Mesendoderm (in vitro differentiated cells): ENCODE measurements at regions not wholly inside any gene's neighbourhood (a gene's known extent, or its start where the extent isn't known, plus 50 kb on each side); places are given as distances from the start of the nearest gene placed in this dataset.

Experiments
- DNase-seq: peaks from one replicate; pipeline ENCODE4 v3.0.0; 2013
- H2AK5ac ChIP-seq: 2 replicates; pipeline ENCODE4 v1.6.1; 2013; ENCODE audit warnings: low read length, inconsistent platforms
- H2BK120ac ChIP-seq: 2 replicates; pipeline ENCODE4 v1.6.1; 2013; ENCODE audit warnings: low read depth, mild to moderate bottlenecking, low read length, moderate library complexity, mixed read lengths
- H2BK15ac ChIP-seq: replicated peaks from 2 replicates; pipeline ENCODE4 v1.6.1; 2013; ENCODE audit warnings: low read depth, mild to moderate bottlenecking, moderate library complexity
- H2BK5ac ChIP-seq: 2 replicates; pipeline ENCODE4 v1.6.1; 2013; ENCODE audit warnings: low read length, inconsistent platforms
- H3K18ac ChIP-seq: 2 replicates; pipeline ENCODE4 v1.6.1; 2013; ENCODE audit warnings: mild to moderate bottlenecking, low read length, mixed read lengths
- H3K23ac ChIP-seq: one replicate; pipeline ENCODE4 v1.6.1; 2013; ENCODE audit warnings: low read length
- H3K27ac ChIP-seq: 2 replicates; pipeline ENCODE4 v1.5.1; 2013; ENCODE audit warnings: low read depth, mild to moderate bottlenecking, inconsistent platforms, low read length, moderate library complexity
- H3K27me3 ChIP-seq: 2 replicates; pipeline ENCODE4 v1.6.1; 2013; ENCODE audit warnings: low read length, control low read depth, mild to moderate bottlenecking, inconsistent platforms; ENCODE audit not compliant: insufficient read depth, poor library complexity
- H3K36me3 ChIP-seq: 2 replicates; pipeline ENCODE4 v1.6.1; 2013; ENCODE audit warnings: low read length, inconsistent platforms; ENCODE audit not compliant: control insufficient read depth, insufficient read depth
- H3K4ac ChIP-seq: one replicate; pipeline ENCODE4 v1.6.1; 2013; ENCODE audit warnings: low read depth, mild to moderate bottlenecking, low read length, moderate library complexity
- H3K4me1 ChIP-seq: 2 replicates; pipeline ENCODE4 v1.6.1; 2013; ENCODE audit warnings: low read depth, low read length, inconsistent platforms; ENCODE audit not compliant: control insufficient read depth
- H3K4me2 ChIP-seq: 2 replicates; pipeline ENCODE4 v1.6.1; 2013; ENCODE audit warnings: low read length
- H3K4me3 ChIP-seq: 2 replicates; pipeline ENCODE4 v1.5.1; 2013; ENCODE audit warnings: mild to moderate bottlenecking, low read length
- H3K56ac ChIP-seq: one replicate; pipeline ENCODE4 v1.6.1; 2013; ENCODE audit warnings: low read length
- H3K79me1 ChIP-seq: 2 replicates; pipeline ENCODE4 v1.6.1; 2013; ENCODE audit warnings: low read length, inconsistent platforms
- H3K79me2 ChIP-seq: 2 replicates; pipeline ENCODE4 v1.6.1; 2013; ENCODE audit warnings: mild to moderate bottlenecking, low read length; ENCODE audit not compliant: control insufficient read depth, insufficient read depth
- H3K9ac ChIP-seq: 2 replicates; pipeline ENCODE4 v1.6.1; 2013; ENCODE audit warnings: low read length, inconsistent platforms
- H4K5ac ChIP-seq: one replicate; pipeline ENCODE4 v1.6.1; 2013; ENCODE audit warnings: low read length
- H4K8ac ChIP-seq: one replicate; pipeline ENCODE4 v1.6.1; 2013; ENCODE audit warnings: low read depth, mild to moderate bottlenecking, control low read depth, low read length, moderate library complexity
- WGBS: extraction: QIAGEN DNeasy Blood & Tissue Kit; methylation state at CpG from one replicate; pipeline ENCODE4 v1.1.7; 2013; ENCODE audit warnings: low lambda C conversion rate, missing lambda C conversion rate; ENCODE audit not compliant: insufficient coverage; ENCODE audit errors: extremely low coverage; 5-methylcytosine and 5-hydroxymethylcytosine counted together

DNA sequence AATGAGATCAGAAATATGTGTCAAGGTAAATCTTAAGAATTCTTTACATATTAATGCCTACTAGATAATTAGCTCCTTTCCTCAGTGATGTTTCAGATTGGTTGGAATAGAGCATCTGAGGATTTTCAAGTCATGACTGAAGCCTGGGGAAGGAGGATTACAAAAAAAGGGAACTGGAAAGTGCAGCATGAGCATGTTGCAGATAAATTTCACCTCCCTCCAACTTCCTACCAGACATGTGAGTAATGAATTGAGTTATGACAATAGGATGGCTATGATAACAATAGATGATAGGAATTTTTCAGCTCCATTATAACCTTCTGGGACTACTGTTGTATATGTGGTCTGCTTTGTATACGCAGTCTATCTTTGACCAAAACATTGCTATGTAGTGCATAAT is 104.2 kb upstream of the RAB18 start:
- Histone ChIP-seq H2BK15ac (no peak overlapping the region), H4K8ac (no peak overlapping the region), H3K18ac (no peak overlapping the region), H3K9ac (no peak overlapping the region), H3K4me1 (no peaks in the 10 kb centered on the region), H2BK120ac (no peak overlapping the region), H3K27me3 (no peaks in the 10 kb centered on the region), H2AK5ac (no peak overlapping the region), H3K79me1 (no peaks in the 10 kb centered on the region), H3K4ac (no peak overlapping the region), H3K4me3 (no peak overlapping the region), H3K56ac (no peak overlapping the region), H2BK5ac (no peak overlapping the region), H3K4me2 (no peak overlapping the region), H3K79me2 (no peaks in the 10 kb centered on the region), H3K23ac (no peak overlapping the region), H4K5ac (no peak overlapping the region), H3K36me3 (no peaks in the 10 kb centered on the region), H3K27ac (no peak overlapping the region)
- no peak for DNase-seq
- WGBS, result no CpG with 5 or more reads among the region's 1 CpG

DNA sequence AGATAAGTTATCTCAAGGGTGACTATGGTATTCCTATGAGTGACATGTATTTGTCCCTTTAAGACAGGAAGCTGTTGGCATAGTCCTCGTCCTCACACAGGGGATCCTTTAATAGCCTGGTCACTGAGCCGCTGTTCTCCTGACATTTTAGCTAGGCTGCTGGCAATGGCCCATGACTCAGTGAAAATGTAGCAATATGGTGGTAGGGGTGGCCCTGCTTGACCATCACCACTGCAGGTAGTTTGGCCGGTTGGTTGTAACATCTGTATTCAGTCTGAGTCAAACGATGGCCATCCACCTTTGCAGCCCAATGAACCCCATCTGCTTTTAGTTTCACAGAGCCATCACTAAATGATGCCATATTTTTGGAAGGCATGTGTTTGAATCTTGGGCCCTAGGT is 110.1 kb upstream of the RAB18 start:
- Histone ChIP-seq H2BK15ac (no peak overlapping the region), H4K8ac (no peak overlapping the region), H3K23ac (no peak overlapping the region), H3K56ac (no peak overlapping the region), H3K36me3 (no peaks in the 10 kb centered on the region), H4K5ac (no peak overlapping the region), H3K9ac (no peak overlapping the region), H3K27me3 (no peaks in the 10 kb centered on the region), H3K4me1 (no peaks in the 10 kb centered on the region), H3K27ac (no peak overlapping the region), H3K4me2 (no peak overlapping the region), H2BK120ac (no peak overlapping the region), H2BK5ac (no peak overlapping the region), H3K79me1 (no peaks in the 10 kb centered on the region), H3K79me2 (no peaks in the 10 kb centered on the region), H3K4ac (no peak overlapping the region), H3K4me3 (no peak overlapping the region), H3K18ac (no peak overlapping the region), H2AK5ac (no peak overlapping the region)
- no CpG with 5 or more reads among the region's 4 CpGs for WGBS
- DNase-seq, result no peak

DNA sequence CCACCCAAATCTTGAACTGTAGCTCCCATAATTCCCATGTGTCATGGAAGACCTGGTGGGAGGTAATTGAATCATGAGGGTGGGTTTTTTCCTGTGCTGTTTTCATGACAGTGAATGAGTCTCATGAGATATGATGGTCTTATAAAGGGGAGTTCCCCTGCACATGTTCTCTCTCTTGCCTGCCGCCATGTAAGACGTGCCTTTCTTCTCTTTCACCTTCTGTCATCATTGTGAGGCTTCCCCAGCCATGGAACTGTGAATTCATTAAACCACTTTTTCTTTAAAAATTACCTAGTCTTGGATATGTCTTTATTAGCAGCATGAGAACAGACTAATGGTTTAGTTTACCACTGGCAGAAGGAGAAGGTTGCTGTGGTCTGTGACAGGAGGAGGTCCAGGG is 111.5 kb upstream of the RAB18 start:
- Histone ChIP-seq H3K9ac (no peak overlapping the region), H3K4me1 (no peaks in the 10 kb centered on the region), H2BK5ac (no peak overlapping the region), H3K4me3 (no peak overlapping the region), H3K18ac (no peak overlapping the region), H3K27ac (no peak overlapping the region), H3K36me3 (no peaks in the 10 kb centered on the region), H3K27me3 (no peaks in the 10 kb centered on the region), H2BK15ac (no peak overlapping the region), H2BK120ac (no peak overlapping the region), H3K79me2 (no peaks in the 10 kb centered on the region), H2AK5ac (no peak overlapping the region), H3K23ac (no peak overlapping the region), H4K8ac (no peak overlapping the region), H3K79me1 (no peaks in the 10 kb centered on the region), H3K56ac (no peak overlapping the region), H3K4ac (no peak overlapping the region), H4K5ac (no peak overlapping the region), H3K4me2 (no peak overlapping the region)
- no CpG with 5 or more reads among the region's 2 CpGs for WGBS
- DNase-seq, result no peak

DNA sequence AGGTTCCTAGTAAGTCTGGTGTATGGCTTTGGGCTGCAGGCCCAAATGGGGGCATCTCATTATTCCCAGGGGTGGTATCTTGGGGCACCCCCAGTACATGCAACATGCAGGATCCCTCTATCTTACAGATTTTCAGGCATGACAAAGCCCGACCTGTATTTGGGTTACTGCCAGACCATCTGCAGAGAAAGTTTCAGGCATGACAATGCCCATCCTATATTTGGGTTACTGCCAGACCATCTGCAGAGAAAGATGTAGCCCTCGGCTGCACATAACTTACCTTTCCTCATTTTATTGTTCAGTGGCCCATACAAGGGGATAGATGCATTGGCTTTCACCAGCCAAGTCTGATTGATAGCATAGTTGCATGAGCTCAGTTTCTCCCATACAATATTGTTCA is 112.2 kb upstream of the RAB18 start:
- H3K4me3 ChIP-seq, result no peak overlapping the region
- H2BK5ac ChIP-seq, result no peak overlapping the region
- no peaks in the 10 kb centered on the region for H3K79me1 ChIP-seq
- no peaks in the 10 kb centered on the region for H3K79me2 ChIP-seq
- no peak overlapping the region for H3K4me2 ChIP-seq
- H3K36me3 ChIP-seq, result no peaks in the 10 kb centered on the region
- H2BK15ac ChIP-seq, result no peak overlapping the region
- no peaks in the 10 kb centered on the region for H3K4me1 ChIP-seq
- H4K8ac ChIP-seq, result no peak overlapping the region
- H3K56ac ChIP-seq, result no peak overlapping the region
- H3K4ac ChIP-seq, result no peak overlapping the region
- no peak overlapping the region for H3K27ac ChIP-seq
- no peak overlapping the region for H3K23ac ChIP-seq
- no peak for DNase-seq
- WGBS, result no CpG with 5 or more reads among the region's 2 CpGs
- H2AK5ac ChIP-seq, result no peak overlapping the region
- H4K5ac ChIP-seq, result no peak overlapping the region
- no peaks in the 10 kb centered on the region for H3K27me3 ChIP-seq
- no peak overlapping the region for H3K9ac ChIP-seq
- no peak overlapping the region for H3K18ac ChIP-seq
- no peak overlapping the region for H2BK120ac ChIP-seq

DNA sequence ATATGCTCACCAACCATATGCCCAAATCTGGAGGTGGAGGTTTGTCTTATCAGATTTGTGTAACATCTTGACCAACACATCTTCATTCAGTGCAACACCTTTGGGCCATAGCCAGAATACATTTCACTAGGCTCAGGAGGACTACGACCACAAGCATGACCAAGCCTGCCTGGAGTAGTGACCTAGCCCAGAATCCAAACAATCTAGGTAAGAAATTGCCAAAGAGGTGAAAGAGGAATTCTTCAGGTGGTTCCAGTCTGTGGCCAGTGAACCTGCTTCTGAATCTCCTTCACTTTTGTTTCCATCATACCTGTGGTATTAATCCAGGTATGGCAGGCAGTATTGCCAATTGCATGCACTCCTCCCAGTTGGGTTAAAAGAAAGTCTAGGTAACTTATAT is 112.8 kb upstream of the RAB18 start:
- H3K79me1 ChIP-seq, result no peaks in the 10 kb centered on the region
- H2BK120ac ChIP-seq, result no peak overlapping the region
- no CpG with 5 or more reads among the region's 1 CpG for WGBS
- no peak overlapping the region for H4K5ac ChIP-seq
- H3K36me3 ChIP-seq, result no peaks in the 10 kb centered on the region
- no peak overlapping the region for H3K9ac ChIP-seq
- no peak overlapping the region for H2AK5ac ChIP-seq
- no peak overlapping the region for H3K56ac ChIP-seq
- no peak overlapping the region for H2BK15ac ChIP-seq
- H3K4me1 ChIP-seq, result no peaks in the 10 kb centered on the region
- H3K4me2 ChIP-seq, result no peak overlapping the region
- H3K18ac ChIP-seq, result no peak overlapping the region
- H3K27ac ChIP-seq, result no peak overlapping the region
- H2BK5ac ChIP-seq, result no peak overlapping the region
- H3K4ac ChIP-seq, result no peak overlapping the region
- H3K23ac ChIP-seq, result no peak overlapping the region
- no peaks in the 10 kb centered on the region for H3K27me3 ChIP-seq
- no peak overlapping the region for H4K8ac ChIP-seq
- H3K4me3 ChIP-seq, result no peak overlapping the region
- no peak for DNase-seq
- H3K79me2 ChIP-seq, result no peaks in the 10 kb centered on the region

DNA sequence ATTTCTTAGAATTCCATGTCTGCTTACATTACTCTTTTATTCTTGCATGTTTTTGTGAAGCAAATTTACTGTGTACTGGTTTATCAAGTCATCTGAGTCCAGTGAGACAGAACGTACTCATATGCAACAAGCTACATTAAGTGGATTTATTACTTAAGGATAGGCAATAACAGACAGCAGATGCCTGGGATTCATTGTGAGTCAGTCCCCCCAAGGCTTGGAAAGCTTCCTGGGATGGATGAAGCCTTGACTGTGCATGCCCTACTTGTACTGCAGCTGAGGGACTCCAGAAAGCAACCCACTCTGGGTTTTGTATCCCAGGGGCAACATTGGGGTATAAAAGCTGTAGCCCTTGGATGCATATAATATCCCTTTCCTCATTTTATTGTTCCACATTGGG is 113.4 kb upstream of the RAB18 start:
- Histone ChIP-seq H2BK5ac (no peak overlapping the region), H4K8ac (no peak overlapping the region), H3K9ac (no peak overlapping the region), H3K4me2 (no peak overlapping the region), H2BK120ac (no peak overlapping the region), H3K23ac (no peak overlapping the region), H3K27ac (no peak overlapping the region), H3K79me1 (no peaks in the 10 kb centered on the region), H2AK5ac (no peak overlapping the region), H3K4ac (no peak overlapping the region), H3K27me3 (no peaks in the 10 kb centered on the region), H4K5ac (no peak overlapping the region), H2BK15ac (no peak overlapping the region), H3K56ac (no peak overlapping the region), H3K4me1 (no peaks in the 10 kb centered on the region), H3K36me3 (no peaks in the 10 kb centered on the region), H3K4me3 (no peak overlapping the region), H3K79me2 (no peaks in the 10 kb centered on the region), H3K18ac (no peak overlapping the region)
- WGBS, result no CpG with 5 or more reads among the region's 1 CpG
- no peak for DNase-seq
